Stimulated activated CD8-positive, alpha-beta memory T cell treated with anti-CD3 and anti-CD28 coated beads, Interleukin-15, amount 100 ng/mL, for 48 hours (primary cell): ENCODE measurements at regions not wholly inside any gene's neighbourhood (a gene's known extent, or its start where the extent isn't known, plus 50 kb on each side); places are given as distances from the start of the nearest gene placed in this dataset.

ENCODE experiments used
- DNase-seq, 2 donors: peaks; one replicate each; pipeline ENCODE4 v3.0.0-alpha.2; 2020; ENCODE audit warnings: low read depth in 2 of 2

GRCh38 chr10:126783806-126784557, 113.5 kb upstream of the C10orf90 start:
- no peak for DNase-seq

GRCh38 chr10:126787201-126787600, 116.7 kb upstream of the C10orf90 start:
- DNase-seq, result no peak

GRCh38 chr10:126795318-126795717, 109.9 kb upstream of the DOCK1 start:
- DNase-seq, result no peak

DNA sequence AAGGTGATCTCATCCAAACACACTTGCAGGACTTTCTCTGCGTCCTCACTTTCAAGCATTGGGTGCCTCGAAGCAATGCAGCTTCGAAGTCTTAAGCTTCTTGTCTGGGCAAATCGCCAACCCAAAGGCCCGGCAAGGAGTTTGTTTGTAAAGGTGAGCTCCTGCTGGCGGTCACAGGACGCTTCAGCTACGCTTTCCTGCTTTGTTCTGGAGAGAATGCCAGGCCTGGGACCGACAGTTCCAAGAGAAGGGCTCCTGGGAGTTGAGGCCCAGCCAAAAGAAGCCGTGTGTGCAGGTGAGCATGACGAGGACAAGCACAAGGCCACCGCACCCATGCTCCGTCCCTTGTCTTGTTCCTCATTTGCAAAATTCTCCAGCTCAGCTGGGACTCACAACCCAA, 106.6 kb upstream of the DOCK1 start:
- no peak for DNase-seq

DNA sequence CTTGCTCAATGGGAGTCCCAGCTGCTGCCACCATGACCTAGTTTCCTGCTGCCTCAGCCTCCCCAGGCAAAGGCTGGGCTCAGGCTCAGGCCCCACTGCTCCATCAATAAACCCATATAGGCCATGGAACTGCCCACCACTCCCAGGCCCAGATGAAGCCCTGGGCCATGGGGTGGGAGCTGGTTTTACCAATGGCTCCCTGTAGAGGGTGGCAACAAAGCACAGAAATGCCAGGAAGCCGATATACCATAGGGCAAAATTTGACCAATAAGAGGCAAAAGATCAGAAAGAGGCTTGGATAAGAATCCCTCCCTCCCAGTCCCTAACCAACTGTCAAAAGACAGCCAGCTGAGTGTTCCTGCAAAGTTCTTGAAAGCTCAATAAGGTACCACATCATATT, 101.8 kb upstream of the DOCK1 start:
- no peak for DNase-seq

- DNase-seq, result no peak
Measured at GRCh38 chr10:126804396-126804795, 100.8 kb upstream of the DOCK1 start.

- DNase-seq, result no peak
Measured at GRCh38 chr10:126806498-126806897, 98.7 kb upstream of the DOCK1 start.

DNA sequence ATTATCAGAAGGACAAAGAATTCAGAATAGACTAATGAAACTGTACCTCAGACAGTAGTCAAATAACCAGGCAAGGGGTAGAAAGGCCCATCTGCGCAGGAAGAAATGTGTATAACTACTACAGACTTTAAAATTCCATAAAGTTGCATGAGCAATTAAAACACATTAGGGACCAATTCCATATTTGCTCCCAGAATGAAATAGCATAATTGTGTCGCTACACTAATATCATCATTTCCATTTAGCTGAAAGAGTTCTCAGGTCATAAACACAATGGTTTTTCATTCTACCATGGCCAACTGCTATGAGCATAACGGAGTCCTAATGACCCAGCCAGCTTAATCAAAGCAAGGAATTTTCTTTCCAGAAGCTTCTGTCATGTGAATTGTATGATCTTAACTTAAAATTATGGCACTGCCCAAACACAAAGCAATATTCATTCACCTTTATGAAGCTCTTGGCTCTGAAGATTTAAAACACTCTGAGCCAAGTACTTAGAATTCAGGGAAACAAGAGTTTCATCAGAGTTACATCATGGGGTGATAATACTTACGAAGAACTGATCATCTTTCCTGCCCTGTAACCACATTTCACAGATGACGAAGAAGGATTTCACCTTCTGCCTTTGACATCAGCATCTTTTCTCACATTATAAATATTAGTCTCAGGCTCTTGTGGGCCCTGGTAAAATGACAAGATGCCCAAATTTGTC, 98.1 kb upstream of the DOCK1 start:
- no peak for DNase-seq

GRCh38 chr10:126808103-126808502, 97.1 kb upstream of the DOCK1 start:
- DNase-seq, result no peak

- no peak for DNase-seq
Measured at GRCh38 chr10:126813432-126813831, 91.8 kb upstream of the DOCK1 start.

DNA sequence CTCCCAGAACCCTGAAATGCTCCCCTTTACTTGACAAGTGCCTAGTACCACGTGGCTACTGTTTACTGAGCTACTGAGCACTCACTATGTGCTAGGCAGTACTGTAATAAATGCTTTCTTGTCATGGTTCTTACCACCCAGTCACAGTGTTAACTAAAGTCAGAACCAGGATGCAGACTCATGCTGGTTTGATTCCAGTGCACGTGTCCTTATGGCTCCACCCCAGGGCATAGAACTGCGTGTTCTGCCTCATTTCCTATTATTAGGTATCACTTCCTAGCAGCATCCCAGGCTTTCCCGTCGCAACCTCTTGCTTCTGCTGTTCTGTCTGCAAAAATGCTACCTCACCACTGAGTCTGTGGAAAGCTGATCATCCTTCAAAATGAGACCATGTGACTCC, 71.7 kb upstream of the DOCK1 start:
- DNase-seq, result no peak

DNA sequence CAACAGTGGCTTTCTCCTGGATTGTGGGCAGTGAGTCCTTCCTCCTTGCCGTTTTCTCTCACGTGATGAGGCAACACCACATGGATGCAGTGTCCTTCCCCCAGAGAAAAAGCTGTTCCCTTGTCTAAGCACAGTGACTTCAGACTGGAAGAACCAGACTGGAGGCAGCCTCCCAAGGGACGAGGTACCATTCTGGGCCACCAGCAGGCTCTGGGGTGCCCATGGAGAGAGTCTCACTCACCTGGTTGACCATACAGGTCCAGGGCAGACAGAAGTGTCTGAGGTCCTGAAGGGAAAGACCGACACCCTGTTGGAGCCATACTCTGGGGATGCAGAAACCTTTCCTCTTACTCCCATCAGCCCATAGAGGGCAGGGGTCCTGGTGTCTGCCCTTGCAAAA, 69.2 kb upstream of the DOCK1 start:
- no peak for DNase-seq

GRCh38 chr10:126838316-126838715, 66.9 kb upstream of the DOCK1 start:
- no peak for DNase-seq

DNA sequence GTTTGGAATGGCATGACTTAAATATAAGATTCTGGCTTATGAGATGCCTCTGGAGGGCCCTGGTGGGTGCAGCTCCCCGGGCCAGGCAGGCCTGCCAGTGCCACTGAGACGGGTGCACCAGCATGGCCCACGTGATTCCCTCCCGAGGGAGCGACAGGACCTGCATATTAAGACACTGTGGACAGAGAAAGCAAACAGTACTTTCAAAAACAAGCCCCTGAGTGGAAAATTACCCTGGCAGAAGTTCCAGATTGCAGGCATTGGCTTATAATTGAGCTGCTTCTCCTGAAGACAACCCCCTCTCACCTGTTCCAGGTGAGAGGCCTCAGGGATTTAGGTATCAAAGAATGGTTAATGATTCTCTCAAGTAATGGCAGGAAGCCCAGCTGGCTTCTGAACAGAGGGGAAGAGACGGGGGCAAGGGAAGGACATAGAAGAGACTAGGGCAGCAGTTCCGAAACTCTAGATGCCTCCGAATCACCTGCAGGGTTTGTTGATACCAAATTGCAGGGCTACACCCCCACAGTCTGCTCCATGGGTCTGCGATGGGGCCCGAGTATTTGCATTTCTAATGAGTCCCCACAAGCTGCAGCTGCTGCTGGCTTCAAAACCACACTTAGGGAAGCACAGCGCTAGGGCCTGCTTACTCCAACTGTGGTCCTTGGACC, 66.0 kb upstream of the DOCK1 start:
- no peak for DNase-seq

DNA sequence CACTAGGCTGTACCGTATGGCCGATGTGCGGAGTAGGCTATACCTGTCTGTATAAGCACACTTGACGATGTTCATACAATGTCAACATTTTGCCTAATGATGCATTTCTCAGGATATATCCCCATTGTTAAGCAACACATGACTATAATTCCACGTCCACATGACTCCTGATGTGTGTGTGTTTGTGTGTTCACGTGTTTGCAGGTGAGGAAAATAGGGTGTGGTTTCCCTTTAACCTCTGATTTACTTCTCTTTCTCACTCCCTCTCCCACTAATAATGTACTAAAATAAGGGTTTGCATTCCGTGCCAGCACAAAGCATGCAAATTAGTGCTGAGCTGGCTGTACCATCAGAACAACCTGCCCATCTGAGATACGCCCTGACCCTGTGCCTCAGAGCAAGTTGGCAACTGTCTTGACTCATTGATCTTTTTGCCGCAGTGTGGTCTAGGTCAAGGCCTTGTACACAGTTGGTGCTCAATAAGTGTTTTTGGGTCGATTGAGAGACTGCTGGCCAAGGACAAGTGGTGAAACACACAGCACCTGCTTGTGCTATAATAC, 64.6 kb upstream of the DOCK1 start:
- no peak for DNase-seq

GRCh38 chr10:126841341-126841895, 63.8 kb upstream of the DOCK1 start:
- no peak for DNase-seq

GRCh38 chr10:126842356-126842755, 62.9 kb upstream of the DOCK1 start:
- DNase-seq, result no peak

DNA sequence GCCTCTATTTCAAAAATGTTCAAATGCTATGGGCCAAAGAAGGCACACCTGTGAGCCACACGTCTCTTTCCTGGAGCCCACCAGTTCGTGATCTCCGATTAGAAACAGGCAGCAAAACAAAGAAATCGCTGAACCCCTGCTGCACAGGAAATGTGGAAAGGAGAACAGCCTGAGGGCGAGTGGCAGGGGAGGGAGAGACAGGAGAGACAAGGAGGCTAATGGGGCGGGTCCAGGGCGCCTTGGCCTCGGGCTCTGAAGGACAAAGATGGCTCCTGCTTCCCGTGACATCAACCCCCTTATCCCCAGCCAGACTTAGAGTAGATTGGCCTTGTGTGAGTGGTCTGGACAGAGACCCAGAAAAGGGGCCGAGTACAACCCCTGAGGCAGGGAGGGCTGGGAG, 62.4 kb upstream of the DOCK1 start:
- no peak for DNase-seq

GRCh38 chr10:126843299-126843934, 61.8 kb upstream of the DOCK1 start:
- no peak for DNase-seq

GRCh38 chr10:126844406-126844805, 60.8 kb upstream of the DOCK1 start:
- no peak for DNase-seq

GRCh38 chr10:126846469-126846868, 58.8 kb upstream of the DOCK1 start:
- DNase-seq, result no peak

GRCh38 chr10:126846959-126847358, 58.3 kb upstream of the DOCK1 start:
- DNase-seq, result no peak
